Activated CD4-positive, alpha-beta T cell treated with anti-CD3 and anti-CD28 coated beads, Interleukin-2, Interleukin-6, amounts not matched to agents 100 ng/mL and 50 ng/mL, durations not matched to agents 16 hours and 8 hours (primary cell): ENCODE measurements at regions not wholly inside any gene's neighbourhood (a gene's known extent, or its start where the extent isn't known, plus 50 kb on each side); places are given as distances from the start of the nearest gene placed in this dataset.

ENCODE experiments used
- DNase-seq: peaks from one replicate; pipeline ENCODE4 v3.0.0-alpha.2; 2020

DNA sequence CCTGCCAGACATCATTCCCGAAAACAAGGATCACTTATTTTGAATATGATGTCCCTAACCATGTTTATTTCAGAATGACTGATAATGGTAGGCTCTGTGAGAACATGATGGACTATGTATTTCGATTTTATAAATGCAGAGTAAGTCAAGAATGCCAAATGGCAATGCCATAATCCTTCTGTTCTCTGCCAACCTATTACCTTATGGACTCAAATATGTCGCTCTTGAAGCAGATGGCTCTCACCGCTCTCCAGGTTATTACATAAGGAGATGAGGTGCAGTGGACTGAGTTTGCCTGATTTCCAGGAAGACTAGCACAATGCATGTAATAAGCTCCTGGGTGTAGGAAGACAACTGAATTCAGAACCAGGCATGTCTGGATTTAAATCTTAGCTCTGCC lies 227.2 kb downstream of the BTG1 start:
- no peak for DNase-seq

DNA sequence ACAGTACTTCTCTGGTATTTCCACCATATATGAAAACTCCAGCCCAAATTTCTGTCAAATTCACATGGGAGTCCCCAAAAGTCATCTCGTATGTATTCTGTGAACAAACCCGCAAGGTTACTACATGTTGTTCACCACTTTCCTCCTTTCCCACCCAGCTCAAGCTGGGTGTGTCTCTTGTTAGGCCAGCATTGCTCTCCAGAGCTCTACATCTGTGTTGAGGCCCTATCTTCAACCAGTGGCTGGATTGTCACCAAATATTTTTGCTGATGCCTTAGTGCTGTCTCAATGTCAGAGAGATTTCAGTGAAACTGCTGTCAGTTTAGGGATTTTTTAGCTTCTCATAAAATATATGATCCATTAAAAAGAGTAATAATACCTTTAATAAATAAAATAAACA lies 230.9 kb downstream of the BTG1 start:
- DNase-seq, result no peak

DNA sequence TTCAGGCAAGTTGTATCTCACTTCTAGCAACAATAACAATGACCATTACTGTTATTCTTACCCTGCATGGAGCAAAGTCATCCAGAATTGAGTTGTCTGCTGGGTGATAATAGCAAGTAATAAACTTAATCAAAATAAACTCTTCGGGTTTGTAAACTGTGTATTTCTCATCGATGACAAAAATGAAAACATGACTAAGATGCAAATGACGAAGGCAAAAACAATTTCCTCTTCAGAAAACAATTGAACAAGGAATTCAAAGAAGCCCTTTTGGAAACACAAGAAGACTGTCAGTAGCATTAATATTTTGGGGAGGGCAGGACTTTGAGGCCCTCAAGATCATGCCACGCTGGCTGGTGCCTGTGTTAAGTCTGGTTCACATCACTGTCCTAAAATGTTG lies 232.0 kb downstream of the BTG1 start:
- DNase-seq, result no peak

DNA sequence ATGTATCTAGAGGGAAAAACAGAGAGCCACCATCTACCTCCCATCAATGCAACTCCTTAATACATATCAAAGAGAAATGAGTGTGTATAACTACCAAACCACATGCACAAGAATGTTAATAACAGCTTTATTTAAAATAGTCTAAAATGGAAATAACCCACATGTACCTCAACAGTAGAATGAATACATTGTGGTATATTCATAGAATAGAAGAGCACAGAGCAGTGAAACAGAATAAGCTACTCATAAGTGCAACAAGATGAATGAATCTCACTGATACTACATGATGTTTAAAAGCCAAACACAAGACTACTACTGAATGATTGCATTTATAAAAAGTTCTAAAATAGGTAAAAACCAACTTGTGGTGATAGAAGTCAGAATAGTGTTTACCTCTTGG lies 232.5 kb downstream of the BTG1 start:
- DNase-seq, result no peak

DNA sequence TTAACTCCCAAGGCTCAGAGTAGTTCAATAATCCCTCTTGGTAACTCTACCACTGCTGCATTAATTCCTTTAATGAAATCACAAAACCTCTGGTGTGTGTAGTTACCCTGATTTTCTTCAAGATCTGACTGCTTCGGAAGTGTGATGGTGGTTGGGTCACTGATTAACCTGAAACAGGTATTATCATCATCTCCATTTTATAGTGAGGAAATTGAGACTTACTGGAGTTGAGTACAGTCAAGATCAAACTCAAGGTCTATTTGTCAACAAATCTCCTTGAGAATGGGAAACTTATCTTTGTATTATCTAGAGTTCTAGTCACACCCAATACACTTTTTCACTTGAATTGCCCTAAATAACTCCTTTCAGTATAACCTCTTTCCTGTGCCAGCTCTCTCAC lies 233.5 kb downstream of the BTG1 start:
- no peak for DNase-seq

DNA sequence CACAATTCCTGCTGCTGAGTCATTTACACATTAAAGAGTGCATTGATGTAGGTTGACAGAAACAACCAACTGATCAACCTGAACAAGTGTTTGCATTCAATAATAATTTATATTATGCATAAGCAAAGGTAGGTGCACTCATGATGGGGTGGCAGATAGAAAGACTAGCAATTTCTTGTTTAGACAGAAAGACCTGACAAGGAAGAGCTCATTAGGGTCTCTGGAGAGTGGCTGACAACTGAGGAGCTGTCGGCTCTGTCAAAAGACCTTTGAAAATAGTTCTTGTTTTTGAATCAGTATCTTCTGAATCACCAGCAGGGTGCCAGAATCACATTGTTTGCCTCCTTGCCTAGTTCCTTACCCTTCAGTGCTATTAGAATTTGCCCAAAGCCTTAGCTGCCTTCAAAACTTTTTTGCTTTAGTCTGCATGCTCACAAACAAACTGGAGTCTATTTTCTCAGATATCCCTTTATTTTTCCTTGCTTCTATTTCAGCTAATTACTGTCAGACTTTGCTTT lies 234.7 kb downstream of the BTG1 start:
- no peak for DNase-seq

DNA sequence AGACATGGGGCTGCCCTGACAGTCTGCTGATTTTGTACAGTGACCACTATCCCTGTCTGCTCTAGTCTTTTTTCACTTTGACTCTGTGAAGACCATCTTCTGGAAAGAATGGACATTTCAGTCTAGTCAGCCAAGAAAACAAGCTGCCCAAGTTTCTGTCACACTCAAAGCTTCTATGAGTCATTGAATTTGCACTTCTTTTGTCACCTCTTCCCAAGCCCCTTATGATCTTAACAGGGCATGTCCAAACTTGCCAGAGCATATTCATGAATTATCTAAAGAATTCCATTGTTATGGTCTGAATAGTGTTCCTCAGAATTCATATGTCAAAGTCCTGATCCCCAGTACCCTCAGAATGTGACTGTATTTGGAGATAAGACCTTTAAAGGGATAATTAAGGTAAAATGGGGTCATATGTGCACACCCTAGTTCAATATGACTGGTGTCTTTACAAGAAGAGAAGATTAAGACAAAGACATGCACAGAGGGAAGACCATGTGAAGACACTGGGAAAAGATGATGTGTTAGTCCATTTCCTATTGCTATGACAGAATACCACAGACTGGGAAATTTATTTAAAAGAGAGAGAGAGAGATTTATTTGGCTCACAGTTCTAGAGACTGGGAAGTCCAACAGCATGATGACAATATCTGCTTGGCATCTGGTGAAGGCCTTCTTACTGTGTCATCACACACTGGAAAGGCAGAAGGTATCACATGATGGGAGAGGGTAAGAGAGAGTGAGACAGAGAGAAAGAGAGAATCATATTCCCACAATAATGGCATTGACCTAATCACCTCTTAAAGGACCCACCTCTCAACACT lies 242.6 kb downstream of the BTG1 start:
- no peak for DNase-seq

DNA sequence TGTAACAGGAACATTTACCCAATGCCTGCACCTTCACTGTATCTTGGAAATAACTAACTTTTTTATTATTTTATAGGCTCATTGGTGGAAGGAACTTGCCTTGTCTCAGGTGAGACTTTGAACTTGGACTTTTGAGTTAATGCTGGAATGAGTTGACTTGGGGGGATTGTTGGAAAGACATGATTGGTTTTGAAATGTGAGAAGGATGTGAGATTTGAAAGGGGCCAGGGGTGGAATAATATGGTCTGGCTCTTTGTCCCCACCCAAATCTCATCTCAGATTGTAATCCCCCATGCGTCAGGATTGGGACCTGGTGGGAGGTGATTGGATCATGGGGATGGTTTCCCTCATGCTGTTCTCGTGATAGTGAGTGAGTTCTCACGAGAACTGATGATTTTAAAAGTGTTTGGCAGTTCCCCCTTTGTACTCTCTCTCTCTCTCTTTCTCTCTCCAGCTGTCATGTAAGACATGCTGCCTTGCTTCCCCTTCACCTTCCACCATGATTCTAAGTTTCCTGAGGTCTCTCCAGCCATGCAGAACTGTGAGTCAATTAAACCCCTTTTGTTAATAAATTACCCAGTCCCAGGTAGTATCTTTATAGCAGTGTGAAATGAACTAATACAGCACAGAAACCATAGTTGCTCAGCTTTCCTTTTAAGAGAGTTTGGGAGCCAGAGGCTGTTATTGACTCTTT lies 244.1 kb downstream of the BTG1 start:
- DNase-seq, result no peak

DNA sequence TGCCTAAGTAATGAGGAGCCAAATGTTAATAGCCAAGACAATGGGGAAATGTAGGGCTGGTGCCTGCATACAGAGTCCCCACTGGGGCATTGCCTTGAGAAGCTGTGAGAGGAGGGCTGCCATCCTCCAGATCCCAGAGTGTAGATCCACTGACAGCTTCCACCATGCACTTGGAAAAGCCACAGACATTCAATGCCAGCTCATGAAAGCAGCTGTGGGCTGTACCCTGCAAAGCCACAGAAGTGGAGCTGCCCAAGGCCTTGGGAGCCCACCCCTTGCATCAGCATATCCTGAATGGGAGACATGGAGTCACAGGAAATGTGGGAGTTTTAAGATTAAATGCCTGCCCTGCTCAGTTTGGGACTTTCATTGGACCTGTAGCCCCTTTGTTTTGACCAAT lies 244.7 kb downstream of the BTG1 start:
- DNase-seq, result no peak

DNA sequence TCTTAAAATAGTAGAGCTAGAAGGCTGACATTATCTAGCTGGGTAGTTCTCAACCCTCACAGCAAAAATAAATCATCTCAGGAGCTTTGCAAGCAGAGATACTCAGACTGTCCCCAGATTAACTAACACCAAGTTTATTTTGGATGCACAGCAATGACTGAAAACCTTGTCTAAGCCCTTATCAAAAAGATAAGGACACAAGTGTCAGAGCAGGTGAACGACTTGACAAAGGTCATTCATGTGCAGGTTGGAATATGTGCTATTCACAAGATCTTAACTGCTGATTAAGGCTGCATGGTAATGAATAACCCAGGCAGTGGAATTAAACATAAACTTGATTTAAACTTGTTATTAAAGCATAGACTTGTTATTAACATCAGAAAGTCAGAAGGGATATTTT lies 246.6 kb downstream of the BTG1 start:
- no peak for DNase-seq

DNA sequence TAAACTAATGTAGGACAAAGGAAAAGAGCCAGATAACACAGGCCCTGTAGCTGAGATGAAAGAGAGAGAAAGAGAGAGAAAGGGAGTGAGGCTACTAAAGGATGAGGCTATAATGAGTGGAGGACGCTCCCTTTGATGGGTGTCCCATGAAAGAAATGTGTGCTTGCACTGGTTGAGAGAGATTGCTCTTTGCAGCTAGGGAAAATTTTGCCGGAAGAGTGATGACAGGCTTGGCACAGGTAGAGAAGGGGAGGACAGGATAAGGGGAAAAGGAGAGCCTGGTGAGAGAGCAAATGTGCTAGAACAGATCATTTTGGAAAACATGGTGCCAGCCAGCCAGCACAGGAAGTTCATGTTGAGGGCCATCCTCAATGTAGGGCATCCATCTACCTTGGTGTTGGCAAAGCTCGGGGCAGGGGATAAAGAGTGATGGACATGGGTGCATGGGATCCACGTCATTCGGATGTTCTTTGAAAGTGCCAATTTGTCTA lies 248.6 kb downstream of the BTG1 start:
- no peak for DNase-seq

DNA sequence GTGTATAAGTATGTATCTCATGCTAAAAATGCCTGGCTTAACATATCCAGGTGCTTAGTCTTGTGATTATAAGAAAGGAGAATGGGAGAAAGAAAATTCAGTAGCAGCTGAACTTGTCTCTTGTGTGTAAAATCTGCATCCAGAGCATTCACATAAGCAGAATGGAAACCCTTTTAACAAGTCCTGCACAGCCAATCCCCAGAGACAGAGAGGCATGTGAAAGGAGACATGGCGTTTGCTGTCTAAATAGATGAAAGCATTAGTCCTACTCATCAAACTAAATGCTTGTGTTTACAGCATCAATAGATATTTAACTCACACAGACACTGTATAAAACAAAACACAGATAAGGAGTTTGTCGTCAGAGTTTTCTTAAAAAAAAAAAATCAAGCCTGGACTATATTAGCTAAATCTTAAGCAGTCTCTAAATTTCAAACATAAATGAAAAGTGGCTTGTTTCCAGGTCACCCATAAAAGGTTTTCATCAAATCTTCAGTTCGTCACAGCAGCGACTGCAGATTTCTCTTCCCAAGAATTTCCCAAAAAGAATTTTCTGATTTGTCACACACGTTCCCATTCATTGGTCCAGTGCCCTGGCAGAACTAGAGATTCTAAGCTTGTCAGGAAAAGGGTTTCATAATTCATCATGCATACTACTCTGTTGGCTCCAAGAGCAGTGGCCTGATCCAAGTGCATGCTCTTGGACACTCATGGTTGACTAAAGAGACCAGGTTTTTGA lies 249.2 kb downstream of the BTG1 start:
- no peak for DNase-seq

DNA sequence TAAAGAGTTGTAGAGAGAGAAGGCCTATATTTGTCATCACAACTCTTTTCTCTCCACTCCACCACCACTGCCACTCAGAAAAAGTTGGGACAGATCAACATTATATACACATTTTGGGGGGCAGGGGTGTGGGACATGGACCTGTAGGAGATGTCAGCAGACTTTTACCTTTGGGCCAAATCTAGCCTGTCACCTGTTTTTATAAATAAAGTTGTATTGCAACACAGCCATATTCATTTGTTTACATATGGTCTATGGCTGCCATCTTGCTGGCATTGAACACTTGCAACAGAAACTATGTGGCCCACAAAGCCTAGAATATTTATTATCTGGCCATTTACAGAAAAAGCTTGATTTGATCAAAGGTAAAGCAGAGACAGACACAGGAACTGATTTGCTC lies 250.7 kb downstream of the BTG1 start:
- no peak for DNase-seq

DNA sequence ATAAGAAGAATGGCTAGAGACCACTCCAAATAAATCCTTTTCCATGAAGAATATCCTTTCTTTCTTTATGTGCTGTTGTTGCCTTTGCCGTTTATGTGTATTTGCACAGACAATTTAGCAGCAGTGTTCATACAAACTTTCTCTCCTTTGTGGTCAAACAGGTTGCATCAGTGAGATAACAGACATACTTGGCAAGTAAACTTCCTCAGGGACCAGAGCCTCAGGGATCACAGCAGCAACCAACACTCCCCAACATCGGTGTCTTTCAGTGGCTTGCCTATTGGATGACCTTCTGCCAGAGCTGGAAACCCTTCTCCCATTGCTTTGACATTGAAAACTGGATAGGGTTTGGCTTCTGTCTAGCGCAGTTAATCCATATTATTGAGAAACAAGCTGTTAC lies 252.2 kb downstream of the BTG1 start:
- DNase-seq, result no peak

DNA sequence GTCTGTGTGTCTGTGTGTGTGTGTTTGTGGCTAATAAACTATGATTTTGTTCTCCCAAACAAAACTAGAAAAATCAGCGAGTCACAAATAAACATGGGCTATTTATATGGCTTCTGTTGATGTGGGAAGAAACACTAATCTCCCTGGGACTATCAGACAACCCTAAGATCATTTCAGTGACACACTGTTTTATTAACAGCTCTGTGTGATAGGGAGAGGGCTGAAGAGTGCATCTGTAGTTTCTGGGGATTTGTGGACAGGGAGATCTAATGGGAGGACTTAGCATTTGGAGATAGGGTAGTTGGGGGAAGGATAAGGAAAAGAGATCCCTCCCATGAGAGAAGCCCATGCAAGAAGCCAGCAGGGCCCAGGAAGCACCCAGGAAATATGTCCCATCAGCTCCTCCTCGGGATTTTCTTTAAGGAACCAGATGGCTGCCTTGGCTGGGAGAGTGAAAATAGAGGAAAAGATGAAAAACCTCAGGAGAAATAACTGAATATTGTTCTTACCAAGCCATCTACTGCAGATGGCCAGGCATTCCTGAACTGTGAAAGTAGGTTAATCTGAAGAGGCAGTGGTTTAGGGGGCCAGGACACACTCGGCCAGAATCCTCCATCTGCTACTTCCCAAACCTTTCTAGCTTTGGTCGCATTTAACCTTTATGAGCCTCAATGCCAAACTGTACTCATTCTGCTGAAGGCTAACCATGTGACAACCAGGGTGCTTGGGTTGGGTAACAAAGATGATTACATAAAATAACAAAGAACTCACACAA lies 253.4 kb downstream of the BTG1 start:
- DNase-seq, result no peak

DNA sequence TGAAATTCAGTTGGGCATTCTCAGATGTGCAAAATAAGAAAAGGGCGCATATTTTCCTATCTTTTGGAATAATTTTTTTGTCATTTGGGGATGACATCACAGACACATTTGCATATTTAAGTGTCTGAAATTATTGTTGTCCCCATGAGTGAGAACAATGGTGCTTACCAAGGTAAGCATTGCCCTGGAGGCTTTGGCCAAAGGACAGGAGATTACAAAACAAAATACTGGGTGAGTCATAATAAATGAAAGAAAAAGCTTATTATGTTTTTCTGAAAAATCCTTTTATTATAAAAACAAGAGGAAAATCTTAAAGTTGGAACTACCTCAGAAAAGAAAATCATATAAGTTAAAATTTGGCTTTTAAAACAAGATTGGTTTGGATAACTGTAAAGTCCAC lies 254.9 kb downstream of the BTG1 start:
- no peak for DNase-seq

DNA sequence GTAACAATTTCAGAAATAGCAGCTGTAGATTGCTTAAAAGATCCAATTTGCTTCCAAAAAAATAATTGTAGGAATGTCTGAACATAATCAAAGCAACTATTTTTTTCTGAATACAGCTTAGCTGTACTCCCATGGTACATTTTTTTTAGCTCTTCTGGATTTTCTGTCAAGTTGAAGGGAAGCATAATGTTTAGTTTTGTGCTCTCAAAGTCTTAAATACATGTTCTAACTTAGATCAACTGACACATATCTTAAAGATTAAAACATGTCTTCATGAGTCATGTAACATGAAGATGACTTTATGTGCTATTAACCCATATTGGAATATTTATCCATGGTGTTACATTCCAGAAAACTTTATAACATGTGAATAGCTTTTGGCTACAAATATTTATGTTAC lies 255.7 kb downstream of the BTG1 start:
- no peak for DNase-seq

DNA sequence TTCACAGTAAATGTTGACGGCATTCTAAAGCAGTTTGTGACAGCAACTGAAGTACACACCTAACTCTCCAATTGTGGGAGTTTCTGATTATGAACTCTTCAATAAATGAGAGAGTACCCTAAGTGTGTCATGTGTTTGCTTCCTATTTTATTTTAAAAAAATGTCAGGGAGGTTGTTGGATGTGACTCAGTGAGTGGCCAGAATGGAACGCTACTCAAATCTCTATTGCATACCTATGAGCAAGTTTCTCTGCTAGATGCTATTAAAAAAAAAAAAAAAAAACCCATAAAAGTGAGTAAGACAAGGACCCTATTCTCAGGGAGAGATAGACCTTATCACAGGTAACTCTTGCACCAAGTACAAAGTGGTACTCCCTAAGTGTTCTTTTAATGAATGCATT lies 256.6 kb downstream of the BTG1 start:
- DNase-seq, result no peak

DNA sequence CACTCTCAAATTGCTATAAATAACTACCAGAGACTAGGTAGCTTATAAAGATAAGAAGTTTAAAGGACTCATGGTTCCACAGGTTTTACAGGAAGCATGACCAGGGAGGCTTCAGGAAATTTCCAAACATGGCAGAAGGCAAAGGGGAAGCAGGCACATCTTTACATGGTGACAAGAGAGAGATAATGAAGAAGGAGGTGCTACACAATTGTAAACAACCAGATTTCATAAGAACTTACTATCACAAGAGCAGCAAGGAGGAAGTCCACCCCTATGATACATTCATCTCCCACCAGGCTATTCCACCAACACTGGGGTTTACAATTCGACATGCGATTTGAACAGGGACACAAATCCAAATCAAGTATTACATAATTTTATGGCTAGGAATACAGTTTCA lies 257.7 kb downstream of the BTG1 start:
- DNase-seq, result no peak

DNA sequence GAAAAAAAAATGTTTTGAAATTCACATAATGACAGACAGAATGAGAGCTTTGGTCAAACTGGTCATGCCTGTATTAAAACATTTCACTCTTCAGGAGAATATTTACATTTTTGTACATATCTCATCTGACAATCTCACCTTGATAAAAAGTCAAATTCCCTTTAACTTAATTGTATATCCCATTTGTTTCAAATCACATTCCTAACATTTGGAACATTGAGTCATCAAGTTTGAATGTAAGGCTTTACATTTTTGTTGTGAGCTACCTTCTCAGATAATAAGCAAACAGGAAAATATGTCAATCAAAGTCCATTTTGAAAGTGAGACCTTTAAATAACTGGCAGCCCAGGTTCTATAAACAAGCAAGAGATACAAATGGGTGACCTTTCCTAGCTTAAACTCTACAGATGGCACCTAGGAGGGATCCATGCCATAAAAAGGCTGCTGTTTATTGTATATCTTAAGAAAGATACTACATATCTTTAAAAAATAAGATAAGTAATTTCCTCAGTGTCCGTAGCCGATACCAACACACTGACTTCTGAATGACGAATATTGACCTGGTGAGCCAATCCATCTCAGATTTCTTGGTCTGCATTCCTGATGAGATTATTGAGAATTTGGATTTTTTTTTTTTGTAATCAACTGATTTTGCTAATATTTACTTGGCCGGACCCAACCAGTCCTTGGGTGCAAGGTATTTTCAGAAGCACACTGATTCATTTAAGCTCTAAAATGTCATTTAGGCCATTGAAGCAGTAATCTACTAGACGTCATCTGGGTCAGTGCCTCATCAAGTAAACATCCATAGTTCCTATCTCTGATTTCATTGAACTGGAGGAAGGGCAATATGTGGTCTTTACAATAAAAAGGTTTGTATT lies 259.6 kb downstream of the BTG1 start:
- DNase-seq, result no peak

DNA sequence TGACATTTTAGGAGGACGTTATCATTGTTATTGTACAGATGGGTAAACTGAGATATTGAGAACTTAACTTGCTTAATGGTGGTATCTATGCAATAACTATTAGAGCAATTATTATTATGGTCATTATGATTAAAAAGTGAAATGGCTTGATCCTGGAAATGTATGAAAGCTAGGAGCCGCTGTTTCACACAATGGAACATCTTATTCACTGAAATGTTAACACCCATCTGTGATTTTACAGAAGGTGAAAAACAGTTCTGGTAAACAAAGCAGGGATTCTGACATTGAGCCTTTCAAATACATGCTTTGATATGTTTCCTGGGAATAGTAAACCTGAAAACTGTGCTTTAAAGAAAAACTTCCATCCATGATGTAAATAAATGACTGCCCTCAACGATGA lies 261.4 kb downstream of the BTG1 start:
- no peak for DNase-seq

DNA sequence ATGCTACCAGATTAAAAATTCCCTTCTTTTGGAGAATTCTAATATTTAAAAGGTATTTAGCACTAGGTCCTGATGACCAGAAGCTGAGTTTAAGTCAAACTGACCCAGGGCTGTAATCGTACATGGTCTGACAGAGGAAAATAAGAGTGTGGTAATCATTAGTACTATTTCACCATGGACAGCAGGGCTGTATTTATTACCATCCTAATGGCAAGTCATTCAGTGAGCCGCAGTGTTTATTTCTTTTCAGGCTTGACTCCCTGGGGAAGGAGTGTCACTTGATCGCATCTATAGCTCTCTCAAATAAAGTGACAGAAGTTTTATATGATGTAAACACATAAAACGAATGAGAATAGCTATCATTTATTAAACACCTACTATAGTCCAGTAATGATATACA lies 261.8 kb downstream of the BTG1 start:
- DNase-seq, result no peak
